ENCODE measurements at regions not wholly inside any gene's neighbourhood (a gene's known extent, or its start where the extent isn't known, plus 50 kb on each side); places are given as distances from the start of the nearest gene placed in this dataset.

GRCh38 chr1:221939607-221940006 is 197.7 kb upstream of the DUSP10 start:
- TF ChIP-seq POLR2A (IDR thresholded peaks at IDR 0.05; ENCODE audit: low read length) (no peak), GATA1 (IDR thresholded peaks at IDR 0.05; ENCODE audit: low read depth, low read length) (no peak)
